ENCODE measurements at regions not wholly inside any gene's neighbourhood (a gene's known extent, or its start where the extent isn't known, plus 50 kb on each side); places are given as distances from the start of the nearest gene placed in this dataset.

DNA sequence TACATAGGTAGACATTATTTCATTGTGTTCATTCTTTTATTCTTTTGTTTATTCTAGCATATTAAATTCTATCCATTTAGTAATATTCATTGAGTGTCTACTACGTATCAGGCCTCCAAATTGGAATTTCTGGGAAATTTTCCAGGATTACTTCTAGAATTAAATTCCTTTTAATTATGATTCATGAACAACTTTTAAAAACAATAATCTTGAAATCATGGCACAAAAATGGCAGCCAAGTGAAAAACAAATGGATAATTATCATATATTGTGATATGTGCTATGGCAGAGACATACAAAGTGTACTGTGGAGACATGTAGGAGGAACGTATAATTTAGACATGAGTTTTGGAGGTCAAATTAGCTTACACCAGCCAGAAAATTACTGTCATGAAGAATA is 868.5 kb downstream of the FAT4 start:
- TF ChIP-seq ZNF274 (IDR thresholded peaks at IDR 0.05; ENCODE audit: low read depth, low read length) (no peak), SUZ12 (IDR thresholded peaks at IDR 0.05; ENCODE audit: extremely low read depth, insufficient read depth, insufficient read length) (no peak)
